ENCODE measurements at regions not wholly inside any gene's neighbourhood (a gene's known extent, or its start where the extent isn't known, plus 50 kb on each side); places are given as distances from the start of the nearest gene placed in this dataset.

- H3K4me1 ChIP-seq, result peaks cover 21% of the 10 kb centered on the region
- TF ChIP-seq, protein P1, sequence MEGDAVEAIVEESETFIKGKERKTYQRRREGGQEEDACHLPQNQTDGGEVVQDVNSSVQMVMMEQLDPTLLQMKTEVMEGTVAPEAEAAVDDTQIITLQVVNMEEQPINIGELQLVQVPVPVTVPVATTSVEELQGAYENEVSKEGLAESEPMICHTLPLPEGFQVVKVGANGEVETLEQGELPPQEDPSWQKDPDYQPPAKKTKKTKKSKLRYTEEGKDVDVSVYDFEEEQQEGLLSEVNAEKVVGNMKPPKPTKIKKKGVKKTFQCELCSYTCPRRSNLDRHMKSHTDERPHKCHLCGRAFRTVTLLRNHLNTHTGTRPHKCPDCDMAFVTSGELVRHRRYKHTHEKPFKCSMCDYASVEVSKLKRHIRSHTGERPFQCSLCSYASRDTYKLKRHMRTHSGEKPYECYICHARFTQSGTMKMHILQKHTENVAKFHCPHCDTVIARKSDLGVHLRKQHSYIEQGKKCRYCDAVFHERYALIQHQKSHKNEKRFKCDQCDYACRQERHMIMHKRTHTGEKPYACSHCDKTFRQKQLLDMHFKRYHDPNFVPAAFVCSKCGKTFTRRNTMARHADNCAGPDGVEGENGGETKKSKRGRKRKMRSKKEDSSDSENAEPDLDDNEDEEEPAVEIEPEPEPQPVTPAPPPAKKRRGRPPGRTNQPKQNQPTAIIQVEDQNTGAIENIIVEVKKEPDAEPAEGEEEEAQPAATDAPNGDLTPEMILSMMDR (IDR thresholded peaks at IDR 0.05), result no peak
- intact Hi-C loops (cut with DNase I), result loop anchor here (10.0 kb wide), 1 partner anchor 100 kb away; the partner anchor contains the start of gene ATF7IP
- no peak overlapping the region for H3K4me3 ChIP-seq
- DNase-seq, result no peak
- H3K27me3 ChIP-seq (ENCODE audit: low read depth), result no peaks in the 10 kb centered on the region
- no peaks in the 10 kb centered on the region for H3K36me3 ChIP-seq
- H3K9me3 ChIP-seq, result no peaks in the 10 kb centered on the region
- ATAC-seq, result no peak
- no peak overlapping the region for H3K27ac ChIP-seq
These were observed 101.2 kb upstream of the ATF7IP start for GRCh38 chr12:14264316-14264715.

- Histone ChIP-seq H3K36me3 (no peaks in the 10 kb centered on the region), H3K9me3 (no peaks in the 10 kb centered on the region), H3K27ac (no peak overlapping the region), H3K4me3 (no peak overlapping the region), H3K4me1 (peaks cover 18% of the 10 kb centered on the region), H3K27me3 (ENCODE audit: low read depth) (no peaks in the 10 kb centered on the region)
- ATAC-seq (no peak), DNase-seq (no peak)
- TF ChIP-seq, protein P1 (IDR thresholded peaks at IDR 0.05), result no peak
- intact Hi-C loops (cut with DNase I), result loop anchor here (10.0 kb wide), 1 partner anchor 100 kb away; the partner anchor contains the start of gene ATF7IP
These were observed 100.7 kb upstream of the ATF7IP start for GRCh38 chr12:14264778-14265177.

DNA sequence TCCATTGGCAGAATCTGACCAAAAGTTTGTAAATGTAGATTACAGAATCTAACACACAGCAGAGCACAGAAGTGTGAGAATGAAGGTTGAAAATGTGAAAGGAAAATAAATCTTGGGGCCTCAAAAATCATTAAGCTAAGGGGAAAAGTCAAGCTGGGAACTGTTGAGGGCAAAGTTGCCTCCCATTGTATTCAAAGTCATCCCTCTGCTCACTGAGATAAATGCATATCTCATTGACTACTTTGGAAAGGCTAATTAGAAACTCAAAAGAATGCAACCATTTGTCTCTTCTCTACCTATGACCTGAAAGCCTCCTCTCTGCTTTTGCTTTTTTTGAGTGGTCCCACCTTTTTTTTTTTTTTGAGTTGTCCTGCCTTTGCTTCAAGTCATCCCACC, 97.4 kb upstream of the ATF7IP start:
- no peak for DNase-seq
- Histone ChIP-seq H3K36me3 (no peaks in the 10 kb centered on the region), H3K4me3 (no peak overlapping the region), H3K4me1 (peaks cover 6% of the 10 kb centered on the region), H3K27me3 (ENCODE audit: low read depth) (no peaks in the 10 kb centered on the region), H3K9me3 (no peaks in the 10 kb centered on the region), H3K27ac (no peak overlapping the region)
- TF ChIP-seq, protein P1 (IDR thresholded peaks at IDR 0.05), result no peak
- intact Hi-C loops (cut with DNase I), result loop anchor here (10.0 kb wide), 1 partner anchor 97 kb away; the partner anchor contains the start of gene ATF7IP
- ATAC-seq, result no peak

DNA sequence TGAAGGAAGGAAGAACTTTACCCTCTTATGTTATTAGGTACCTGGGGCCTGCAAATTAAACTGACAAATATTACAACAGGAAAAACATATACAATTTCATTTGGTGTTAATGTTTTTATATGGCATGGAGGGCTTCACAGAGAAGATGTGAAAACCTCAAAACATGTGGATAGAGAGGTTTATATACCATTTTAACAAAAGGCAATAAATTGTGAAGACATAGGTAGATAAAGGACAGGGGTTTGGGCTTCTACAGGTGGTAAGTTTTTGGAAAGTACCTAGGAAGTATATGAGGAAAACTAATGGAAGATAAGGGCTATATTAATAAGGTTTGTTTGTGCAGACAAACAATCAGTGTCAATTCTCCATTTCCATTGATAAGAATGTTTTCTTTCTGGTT, 95.1 kb upstream of the ATF7IP start:
- no peaks in the 10 kb centered on the region for H3K36me3 ChIP-seq
- intact Hi-C loops (cut with DNase I), result no loop called here
- no peak for ATAC-seq
- no peaks in the 10 kb centered on the region for H3K27me3 ChIP-seq (ENCODE audit: low read depth)
- H3K4me3 ChIP-seq, result no peak overlapping the region
- TF ChIP-seq, protein P1 (IDR thresholded peaks at IDR 0.05), result no peak
- no peak overlapping the region for H3K27ac ChIP-seq
- DNase-seq, result no peak
- no peaks in the 10 kb centered on the region for H3K9me3 ChIP-seq
- H3K4me1 ChIP-seq, result peaks cover 17% of the 10 kb centered on the region

DNA sequence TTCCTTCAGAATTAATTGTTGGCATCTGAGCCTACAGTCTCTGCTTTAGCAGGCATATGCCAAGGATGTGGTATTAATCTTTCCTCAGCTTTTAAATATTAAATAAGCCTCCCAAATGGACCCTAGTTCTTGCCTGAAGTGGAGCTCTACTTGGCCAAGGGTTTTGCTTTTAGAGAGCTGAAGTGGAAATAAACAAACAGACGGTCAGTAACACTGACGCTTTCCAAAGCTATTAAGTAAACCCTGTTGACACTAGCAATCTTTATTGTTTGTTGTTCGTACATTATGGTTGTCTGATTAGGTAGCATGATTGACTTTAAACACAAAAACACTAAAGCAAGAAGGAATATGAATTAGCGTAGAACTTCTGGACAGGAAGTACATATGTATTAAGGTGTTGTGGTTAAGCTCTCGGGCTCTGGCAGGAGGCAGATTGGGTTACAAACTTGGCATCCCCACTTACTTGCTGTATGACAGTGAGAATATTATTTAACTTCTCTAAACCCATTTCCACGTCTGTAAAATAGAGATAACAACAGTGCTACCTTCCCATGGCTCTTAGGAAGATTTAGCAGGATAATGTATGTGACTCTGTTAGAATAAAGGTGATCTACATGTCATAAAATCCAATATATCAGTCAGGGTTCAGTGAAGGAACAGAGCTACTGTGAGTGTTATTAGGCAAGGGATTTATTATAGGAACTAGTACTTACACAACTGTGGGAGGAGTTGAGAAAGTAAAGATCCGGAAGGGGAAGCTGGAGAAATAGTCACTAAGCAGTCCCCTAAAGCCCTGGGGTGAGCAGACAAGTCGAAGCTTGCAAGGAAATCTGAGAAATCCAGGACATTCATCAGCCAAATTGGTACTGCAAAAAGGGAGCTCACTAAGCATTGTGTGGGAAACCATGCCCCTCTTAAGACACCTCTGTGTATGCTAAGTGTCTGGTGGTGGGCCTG, 92.2 kb upstream of the ATF7IP start:
- Histone ChIP-seq H3K4me1 (peaks cover 17% of the 10 kb centered on the region), H3K4me3 (no peak overlapping the region), H3K27ac (peak overlapping the region; percentile 68), H3K36me3 (no peaks in the 10 kb centered on the region), H3K27me3 (ENCODE audit: low read depth) (no peaks in the 10 kb centered on the region), H3K9me3 (no peaks in the 10 kb centered on the region)
- DNase-seq, result no peak
- intact Hi-C loops (cut with DNase I), result no loop called here
- ATAC-seq, result peak; percentile 83 to 86
- TF ChIP-seq, protein P1 (IDR thresholded peaks at IDR 0.05), result no peak
